ENCODE measurements at regions not wholly inside any gene's neighbourhood (a gene's known extent, or its start where the extent isn't known, plus 50 kb on each side); places are given as distances from the start of the nearest gene placed in this dataset.

DNA sequence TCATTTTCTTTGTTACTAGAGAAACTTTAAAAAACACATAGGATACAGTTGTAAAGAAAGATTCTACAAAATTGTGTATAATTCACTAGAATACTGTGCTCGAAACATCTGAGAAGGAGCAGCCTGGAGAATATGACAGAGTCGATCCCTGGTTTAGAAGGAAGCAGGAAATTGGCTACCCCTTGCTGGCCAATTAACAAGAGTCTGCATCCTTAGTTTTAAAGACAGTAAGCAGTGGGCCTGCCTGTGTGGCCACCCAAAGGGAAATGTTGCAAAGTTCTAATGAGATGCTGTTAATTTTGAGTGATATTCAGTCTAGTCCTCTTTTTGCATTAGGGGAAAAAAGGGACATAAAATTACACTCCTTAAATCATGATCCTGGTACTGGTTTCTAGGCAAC, 988.6 kb downstream of the PCDH17 start:
- no peak overlapping the region for H2AFZ ChIP-seq (ENCODE audit: control insufficient read depth, low read depth, low read length)
- H3K9me3 ChIP-seq (replicated peaks; ENCODE audit: control insufficient read depth, insufficient read depth, low read length) = no peaks in the 10 kb centered on the region; the same call in 2 of the 3 replicates
- no peak overlapping the region for H3K27ac ChIP-seq (ENCODE audit: control insufficient read depth, insufficient read depth)
- no peaks in the 10 kb centered on the region for H3K4me1 ChIP-seq (ENCODE audit: control insufficient read depth, insufficient read depth, low read length)
- no peaks in the 10 kb centered on the region for H3K27me3 ChIP-seq (replicated peaks in 1 of 2; ENCODE audit: control insufficient read depth in 2 of 2, insufficient read depth in 2 of 2, low read length in 1 of 2)
- SMC1A ChIA-PET (ENCODE audit: uncharacterized antibody, unreplicated experiment) = interaction anchor here (0.7 to 3.4 kb wide), 9 partner anchors 11 to 335 kb away, joined by 3 to 25 read pairs (median 5); no protein-coding TSS in a partner anchor
- RAD21 ChIA-PET (ENCODE audit: unreplicated experiment) = interaction anchor here (1.0 to 3.4 kb wide), 7 partner anchors 10 to 338 kb away, joined by 3 to 12 read pairs (median 5); no protein-coding TSS in a partner anchor
- TF ChIP-seq TAF1 (IDR thresholded peaks at IDR 0.05; ENCODE audit: borderline replicate concordance, low read depth, low read length) = no peak
- TF ChIP-seq, protein P1, sequence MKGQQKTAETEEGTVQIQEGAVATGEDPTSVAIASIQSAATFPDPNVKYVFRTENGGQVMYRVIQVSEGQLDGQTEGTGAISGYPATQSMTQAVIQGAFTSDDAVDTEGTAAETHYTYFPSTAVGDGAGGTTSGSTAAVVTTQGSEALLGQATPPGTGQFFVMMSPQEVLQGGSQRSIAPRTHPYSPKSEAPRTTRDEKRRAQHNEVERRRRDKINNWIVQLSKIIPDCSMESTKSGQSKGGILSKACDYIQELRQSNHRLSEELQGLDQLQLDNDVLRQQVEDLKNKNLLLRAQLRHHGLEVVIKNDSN (IDR thresholded peaks at IDR 0.05; ENCODE audit: borderline replicate concordance, extremely low read length, insufficient read depth, low read depth, low read length) = no peak
- no peak for TF ChIP-seq ZNF622 (IDR thresholded peaks at IDR 0.05)
- no peak for TF ChIP-seq CREB1 (IDR thresholded peaks at IDR 0.05; ENCODE audit: low read depth)
- TF ChIP-seq, protein P2, sequence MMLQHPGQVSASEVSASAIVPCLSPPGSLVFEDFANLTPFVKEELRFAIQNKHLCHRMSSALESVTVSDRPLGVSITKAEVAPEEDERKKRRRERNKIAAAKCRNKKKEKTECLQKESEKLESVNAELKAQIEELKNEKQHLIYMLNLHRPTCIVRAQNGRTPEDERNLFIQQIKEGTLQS (IDR thresholded peaks at IDR 0.05; ENCODE audit: borderline replicate concordance, extremely low read depth, low read depth, low read length) = no peak
- no peak for TF ChIP-seq SRF (IDR thresholded peaks at IDR 0.05; ENCODE audit: low read depth in 2 of 2, low read length in 2 of 2)
- TF ChIP-seq POLR2AphosphoS2 (IDR thresholded peaks at IDR 0.05; ENCODE audit: low read depth, low read length) = no peak
- TF ChIP-seq TARDBP (IDR thresholded peaks at IDR 0.05; ENCODE audit: borderline replicate concordance) = no peak
- TF ChIP-seq, protein P3, sequence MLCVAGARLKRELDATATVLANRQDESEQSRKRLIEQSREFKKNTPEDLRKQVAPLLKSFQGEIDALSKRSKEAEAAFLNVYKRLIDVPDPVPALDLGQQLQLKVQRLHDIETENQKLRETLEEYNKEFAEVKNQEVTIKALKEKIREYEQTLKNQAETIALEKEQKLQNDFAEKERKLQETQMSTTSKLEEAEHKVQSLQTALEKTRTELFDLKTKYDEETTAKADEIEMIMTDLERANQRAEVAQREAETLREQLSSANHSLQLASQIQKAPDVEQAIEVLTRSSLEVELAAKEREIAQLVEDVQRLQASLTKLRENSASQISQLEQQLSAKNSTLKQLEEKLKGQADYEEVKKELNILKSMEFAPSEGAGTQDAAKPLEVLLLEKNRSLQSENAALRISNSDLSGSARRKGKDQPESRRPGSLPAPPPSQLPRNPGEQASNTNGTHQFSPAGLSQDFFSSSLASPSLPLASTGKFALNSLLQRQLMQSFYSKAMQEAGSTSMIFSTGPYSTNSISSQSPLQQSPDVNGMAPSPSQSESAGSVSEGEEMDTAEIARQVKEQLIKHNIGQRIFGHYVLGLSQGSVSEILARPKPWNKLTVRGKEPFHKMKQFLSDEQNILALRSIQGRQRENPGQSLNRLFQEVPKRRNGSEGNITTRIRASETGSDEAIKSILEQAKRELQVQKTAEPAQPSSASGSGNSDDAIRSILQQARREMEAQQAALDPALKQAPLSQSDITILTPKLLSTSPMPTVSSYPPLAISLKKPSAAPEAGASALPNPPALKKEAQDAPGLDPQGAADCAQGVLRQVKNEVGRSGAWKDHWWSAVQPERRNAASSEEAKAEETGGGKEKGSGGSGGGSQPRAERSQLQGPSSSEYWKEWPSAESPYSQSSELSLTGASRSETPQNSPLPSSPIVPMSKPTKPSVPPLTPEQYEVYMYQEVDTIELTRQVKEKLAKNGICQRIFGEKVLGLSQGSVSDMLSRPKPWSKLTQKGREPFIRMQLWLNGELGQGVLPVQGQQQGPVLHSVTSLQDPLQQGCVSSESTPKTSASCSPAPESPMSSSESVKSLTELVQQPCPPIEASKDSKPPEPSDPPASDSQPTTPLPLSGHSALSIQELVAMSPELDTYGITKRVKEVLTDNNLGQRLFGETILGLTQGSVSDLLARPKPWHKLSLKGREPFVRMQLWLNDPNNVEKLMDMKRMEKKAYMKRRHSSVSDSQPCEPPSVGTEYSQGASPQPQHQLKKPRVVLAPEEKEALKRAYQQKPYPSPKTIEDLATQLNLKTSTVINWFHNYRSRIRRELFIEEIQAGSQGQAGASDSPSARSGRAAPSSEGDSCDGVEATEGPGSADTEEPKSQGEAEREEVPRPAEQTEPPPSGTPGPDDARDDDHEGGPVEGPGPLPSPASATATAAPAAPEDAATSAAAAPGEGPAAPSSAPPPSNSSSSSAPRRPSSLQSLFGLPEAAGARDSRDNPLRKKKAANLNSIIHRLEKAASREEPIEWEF (IDR thresholded peaks at IDR 0.05; ENCODE audit: insufficient replicate concordance, low read depth, low read length) = no peak
- FAIRE-seq (no peak), DNase-seq (ENCODE audit: low read depth, low spot score) (no peak), ATAC-seq (no peak)
- in situ Hi-C loops (cut with MboI) (no loop called here), intact Hi-C loops (cut with micrococcal nuclease; ENCODE audit: unreplicated experiment) (no loop called here)
- no peaks in the 10 kb centered on the region for H3K79me2 ChIP-seq (ENCODE audit: control insufficient read depth, insufficient read depth, low read length)
- WGBS (ENCODE audit: insufficient coverage, insufficient replicate concordance, low lambda C conversion rate, missing lambda C conversion rate) = 11% methylated on average over 2 of the region's 2 CpGs
- H3K4me3 ChIP-seq = no peak overlapping the region
- no peaks in the 10 kb centered on the region for H4K20me1 ChIP-seq (ENCODE audit: control insufficient read depth, insufficient read depth)
- no peak overlapping the region for H3K9ac ChIP-seq (ENCODE audit: control insufficient read depth, insufficient read depth, low read length)
- no TSS peak for BruUV-seq (replicated peaks)
- no peak overlapping the region for H3K4me2 ChIP-seq (ENCODE audit: control insufficient read depth, insufficient read depth)
- CTCF ChIA-PET = interaction anchor here (0.9 kb wide), 1 partner anchor 14 kb away, joined by 4 read pairs; no protein-coding TSS in a partner anchor
- POLR2A ChIA-PET = no interaction called here
- H3K36me3 ChIP-seq (ENCODE audit: control insufficient read depth in 2 of 2, insufficient read depth in 2 of 2, low read length in 1 of 2) = no peaks in the 10 kb centered on the region
